ENCODE measurements at regions not wholly inside any gene's neighbourhood (a gene's known extent, or its start where the extent isn't known, plus 50 kb on each side); places are given as distances from the start of the nearest gene placed in this dataset.

DNA sequence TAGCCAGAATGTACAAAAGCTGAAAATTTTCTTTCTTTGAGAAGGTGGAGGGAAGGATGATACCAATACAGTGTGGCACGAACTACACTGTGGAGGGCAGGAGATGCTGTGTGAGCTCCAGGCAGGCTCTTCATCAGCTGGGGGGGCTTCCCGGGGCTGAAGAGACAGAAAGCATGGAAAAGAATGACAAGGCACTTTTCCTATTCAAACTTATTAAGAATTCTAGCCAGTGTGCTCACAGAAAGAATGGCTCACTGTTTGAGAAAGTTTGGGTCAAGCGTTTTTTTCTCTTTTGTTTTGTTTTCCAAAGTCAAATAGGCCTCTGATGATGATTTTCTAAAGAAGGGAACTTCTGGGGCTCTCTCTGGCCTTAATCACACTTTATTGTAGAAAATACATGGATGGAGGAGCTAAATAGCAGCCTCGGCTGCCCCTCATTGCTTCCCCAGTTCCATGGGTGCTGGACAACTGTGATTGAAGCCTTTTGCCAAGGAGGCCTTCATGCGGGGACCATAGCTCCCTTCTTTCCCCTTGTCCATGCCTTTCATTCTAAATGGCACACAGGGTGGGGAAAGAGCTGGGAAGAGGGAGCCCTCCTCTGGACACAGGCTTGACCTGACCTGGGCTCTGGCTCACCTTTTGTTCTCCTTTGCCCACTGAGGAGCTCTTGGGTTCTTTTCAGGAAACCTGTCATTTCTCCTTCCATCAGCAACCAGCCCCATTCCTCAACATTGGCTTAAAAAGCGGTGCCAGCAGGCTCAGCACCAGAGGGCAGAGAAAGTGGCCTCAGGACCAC lies 130.6 kb downstream of the TDRD15 start:
- DNase-seq: no peak

DNA sequence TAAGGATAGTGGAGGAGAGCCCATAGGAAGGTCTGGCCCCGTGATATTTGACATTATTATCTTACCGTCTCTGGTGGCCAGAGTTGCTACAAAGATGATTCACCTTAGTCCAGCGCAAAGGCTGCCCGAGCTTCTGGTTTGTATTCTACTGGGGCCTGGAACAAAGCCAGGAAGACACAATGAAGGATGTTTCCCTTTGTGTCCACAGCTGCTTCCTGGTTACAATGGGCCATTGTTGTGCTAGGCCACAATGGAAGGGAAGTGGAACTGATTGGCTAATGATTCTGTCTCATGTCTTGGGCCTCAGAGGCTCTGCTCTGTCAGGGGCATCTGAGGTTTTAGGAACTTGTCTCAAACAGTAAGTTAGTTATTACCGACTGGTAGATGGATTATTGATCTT lies 132.2 kb downstream of the TDRD15 start:
- peak; percentile 91 for DNase-seq

DNA sequence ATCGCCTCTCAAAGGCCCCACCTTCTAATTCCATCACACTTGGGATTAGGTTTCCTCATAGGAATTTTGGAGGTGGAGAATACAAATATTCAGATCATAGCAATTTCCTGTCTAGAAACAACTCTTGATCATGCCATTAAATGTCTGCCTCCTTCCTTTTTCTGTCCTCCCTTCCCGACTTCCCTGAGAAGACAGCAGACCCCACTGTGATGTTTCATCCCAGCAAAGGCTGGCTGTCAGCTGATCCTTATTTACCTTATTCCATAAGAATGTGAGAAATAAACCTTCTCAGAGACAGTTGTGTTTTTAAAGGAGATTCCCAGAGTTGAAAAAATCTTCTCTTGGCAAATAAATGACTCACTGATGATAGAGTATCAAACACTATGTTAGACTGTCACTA lies 133.9 kb downstream of the TDRD15 start:
- no peak for DNase-seq

DNA sequence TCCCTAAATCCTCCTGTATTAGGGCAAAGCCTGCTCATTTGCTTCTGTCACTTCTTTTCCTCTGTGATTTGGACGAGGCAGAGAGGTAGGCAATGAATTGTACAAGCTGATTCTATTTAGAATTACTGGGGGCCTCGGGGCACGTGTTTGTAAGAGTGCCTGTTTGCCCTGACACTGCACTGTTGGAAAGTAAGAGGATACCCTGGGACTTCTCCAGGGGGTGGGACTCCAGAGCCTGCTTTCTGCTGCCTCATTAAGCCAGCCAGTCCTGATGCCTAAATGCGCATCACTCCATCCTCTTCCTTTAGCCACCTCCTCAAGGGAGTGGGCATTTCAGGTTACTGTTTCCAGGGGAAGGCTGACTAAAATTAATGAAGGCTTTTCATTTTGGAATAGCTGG lies 134.3 kb downstream of the TDRD15 start:
- no peak for DNase-seq

DNA sequence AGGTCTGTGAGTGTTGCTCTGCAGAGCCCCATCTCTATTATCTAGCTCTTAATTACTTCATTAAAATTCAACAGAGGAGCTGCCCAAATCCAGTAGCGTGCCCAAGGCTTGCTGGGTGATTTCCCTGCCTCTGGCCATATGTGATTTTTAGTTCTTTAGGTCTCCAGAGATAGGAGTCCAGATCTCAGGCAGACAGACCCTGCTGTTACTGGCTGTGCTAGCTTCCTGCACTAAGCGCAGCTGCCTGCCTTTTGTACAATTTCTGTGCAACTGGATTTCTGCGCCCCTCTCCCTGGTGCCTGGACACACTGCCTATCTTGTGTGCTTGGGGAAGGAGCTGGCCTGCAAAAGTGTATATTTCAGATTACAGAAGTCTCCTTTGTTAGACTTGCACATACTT lies 136.5 kb downstream of the TDRD15 start:
- no peak for DNase-seq

DNA sequence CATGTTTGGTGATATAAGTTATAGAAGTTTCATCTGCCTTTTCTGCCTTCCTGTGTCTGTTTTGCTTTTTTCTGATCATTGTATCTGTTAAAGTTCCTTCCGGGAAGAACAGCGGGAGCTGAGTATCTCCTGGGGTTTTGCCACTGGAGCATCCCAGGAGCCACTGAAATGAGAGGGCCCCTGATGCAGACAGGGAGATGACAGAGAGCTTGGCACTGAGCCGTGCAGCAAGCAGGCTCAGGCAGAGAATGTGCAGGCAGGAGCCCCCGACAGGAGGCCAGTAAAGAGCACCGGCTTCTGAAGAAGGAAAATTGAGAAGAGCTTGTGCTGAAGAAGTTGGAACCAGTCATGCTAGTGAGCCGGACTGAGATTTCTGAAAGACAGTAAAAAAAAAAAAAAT lies 137.8 kb downstream of the TDRD15 start:
- DNase-seq: no peak

DNA sequence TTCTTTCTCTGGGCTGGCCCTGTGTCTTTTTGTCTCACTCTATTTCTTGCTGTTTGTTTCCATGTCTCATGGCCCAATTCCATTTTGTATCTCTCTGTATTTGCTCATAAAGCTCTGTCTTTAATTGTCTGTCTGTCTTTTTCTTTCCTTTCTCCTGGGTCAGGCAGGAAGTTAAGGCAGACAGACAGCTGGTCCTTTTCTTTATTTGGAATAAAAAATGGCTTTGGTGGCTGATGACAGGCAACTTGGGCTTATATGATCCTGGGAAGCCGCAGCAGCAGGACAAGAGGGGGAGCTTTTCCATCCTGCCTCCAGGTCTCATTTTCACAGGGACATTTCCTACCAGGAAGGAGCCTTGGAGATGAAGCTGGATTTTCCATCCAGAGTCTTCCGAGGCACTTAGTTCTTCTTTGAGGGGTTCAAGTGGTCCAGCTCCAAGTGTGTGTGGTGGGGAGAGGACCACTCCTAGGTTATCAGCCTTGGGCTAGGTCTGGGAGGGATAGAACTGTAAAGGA lies 138.7 kb downstream of the TDRD15 start:
- DNase-seq: no peak

DNA sequence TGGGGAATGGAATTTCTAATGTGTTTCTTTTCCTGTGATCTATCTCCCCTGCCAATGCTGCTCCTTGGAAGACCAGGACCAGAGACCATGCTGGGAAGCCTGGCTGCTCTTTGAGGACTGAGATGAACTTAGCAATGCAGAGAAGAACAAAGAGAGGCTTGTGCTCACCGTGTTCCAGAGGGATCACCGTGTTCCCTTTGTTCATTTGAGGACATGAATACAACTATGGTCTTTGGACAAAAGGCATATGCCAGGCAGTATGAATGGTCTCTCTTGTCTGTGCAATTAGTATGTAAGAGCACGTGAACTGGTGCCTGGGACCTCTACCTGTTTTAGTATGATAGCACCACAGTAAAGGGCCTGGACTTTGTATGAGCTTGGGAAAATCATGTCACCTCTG lies 139.9 kb downstream of the TDRD15 start:
- no peak for DNase-seq

DNA sequence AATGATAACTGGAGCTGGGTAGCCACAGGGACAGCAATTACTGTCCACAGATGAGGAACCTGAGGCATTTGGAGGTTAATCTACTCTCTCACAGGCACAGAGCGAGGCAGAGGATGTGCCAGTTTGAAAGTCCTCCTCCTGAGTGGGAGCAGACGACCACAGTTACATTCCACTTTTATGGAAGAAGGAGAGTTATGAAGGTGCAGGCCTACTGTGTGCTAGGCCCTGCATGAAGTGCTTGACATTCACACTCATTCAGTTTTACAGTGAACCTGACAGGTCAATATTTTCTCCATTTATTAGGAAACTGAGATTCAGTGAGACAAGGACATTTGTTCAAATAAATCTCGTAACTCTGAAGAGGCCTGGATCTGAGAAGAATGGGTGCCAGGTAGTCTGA lies 142.0 kb downstream of the TDRD15 start:
- DNase-seq: no peak

DNA sequence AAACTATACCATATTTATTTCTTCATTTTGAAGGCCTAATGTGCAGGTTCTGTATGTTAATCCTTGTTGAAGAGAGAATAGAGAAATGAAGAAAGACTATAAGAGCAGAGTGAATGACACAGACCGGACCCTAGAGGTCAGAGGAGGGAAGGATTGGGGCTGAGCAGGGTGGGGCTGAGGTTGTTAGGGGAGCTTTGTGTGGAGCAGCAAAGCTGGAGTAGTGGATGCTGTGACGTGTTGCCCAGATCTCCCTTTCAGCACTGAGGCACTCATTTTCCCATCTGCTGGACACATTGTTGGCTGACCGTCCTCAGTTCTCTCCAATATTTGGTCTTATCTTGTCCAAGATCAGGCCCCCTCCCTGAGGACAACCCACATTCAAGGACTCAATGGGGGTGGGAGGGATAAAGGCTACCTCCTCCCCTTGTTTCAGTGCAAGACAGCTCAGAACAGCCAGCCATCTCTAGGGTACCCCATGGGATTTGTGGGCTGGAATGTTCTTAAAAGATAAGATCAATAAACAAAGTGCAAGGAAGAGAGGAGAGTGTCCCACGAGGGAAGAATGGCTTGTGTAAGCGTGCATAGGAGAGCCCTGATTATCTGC lies 143.6 kb downstream of the TDRD15 start:
- DNase-seq: no peak

DNA sequence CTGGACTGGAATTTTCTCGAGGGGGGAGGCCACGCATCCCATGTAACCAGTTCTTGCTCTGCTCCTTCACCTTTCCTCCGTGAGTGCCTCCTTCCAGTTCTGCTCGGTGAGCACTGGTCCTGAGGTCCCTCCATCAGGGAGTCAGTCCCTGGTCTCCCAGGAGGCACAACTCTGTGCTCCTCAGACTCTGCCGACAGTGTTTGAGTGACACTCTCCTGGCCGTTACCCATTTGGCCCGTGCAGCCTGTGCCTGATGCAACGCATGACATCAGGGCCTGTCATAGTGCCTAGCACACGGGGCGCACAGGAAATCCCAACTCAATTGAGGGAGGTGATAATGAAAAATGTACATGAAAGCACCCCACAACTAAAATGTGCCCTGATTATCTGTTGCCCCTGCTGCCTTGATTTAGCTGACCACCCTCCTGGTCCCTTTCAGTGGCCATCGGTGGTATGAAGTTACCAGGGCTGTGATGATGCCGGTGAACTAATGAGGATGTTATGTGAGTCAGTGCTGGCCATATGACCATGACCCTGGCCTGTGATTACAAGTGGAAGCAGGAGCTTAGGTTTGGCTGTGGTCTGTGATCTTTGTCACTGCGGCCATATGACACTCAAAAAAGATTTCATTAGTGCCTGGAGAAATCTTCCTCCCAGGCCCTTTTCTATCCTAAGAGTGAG lies 144.6 kb downstream of the TDRD15 start:
- peak; percentile 53 for DNase-seq

DNA sequence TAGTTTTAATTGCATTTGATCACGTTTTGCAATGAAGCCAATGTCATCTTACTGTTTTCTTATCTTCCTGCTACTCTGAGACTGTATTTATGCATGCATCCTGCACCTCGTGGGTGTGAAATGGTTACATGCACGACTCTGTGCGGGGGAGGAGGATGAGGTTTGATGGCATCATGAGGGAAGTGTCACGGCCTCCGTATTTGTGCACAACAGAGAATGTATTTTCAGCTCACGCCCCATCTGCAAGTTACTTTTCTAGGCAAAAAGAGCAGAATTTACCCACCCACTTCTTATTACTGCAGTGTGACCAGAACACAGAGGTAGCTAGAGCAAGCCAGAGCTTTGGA lies 145.1 kb downstream of the TDRD15 start:
- peak; percentile 42 for DNase-seq

DNA sequence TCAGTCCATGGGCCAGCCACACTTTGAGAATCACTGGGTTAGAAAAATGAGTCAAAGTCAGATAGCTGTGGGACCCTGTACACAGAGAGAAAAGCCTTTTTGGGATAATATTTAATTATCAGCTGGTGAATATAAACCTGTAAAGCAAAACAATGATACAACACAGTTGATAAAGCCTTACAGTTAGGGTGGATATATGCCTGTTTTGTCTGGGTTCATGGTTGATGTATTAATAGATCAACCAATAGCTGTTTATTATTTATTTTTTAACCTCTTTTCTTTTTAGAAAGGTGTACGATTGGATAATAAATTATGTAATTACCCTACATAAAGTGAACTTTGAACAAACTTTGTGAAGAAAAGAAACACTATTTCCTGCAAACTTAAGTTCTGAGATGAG lies 145.6 kb downstream of the TDRD15 start:
- no peak for DNase-seq

DNA sequence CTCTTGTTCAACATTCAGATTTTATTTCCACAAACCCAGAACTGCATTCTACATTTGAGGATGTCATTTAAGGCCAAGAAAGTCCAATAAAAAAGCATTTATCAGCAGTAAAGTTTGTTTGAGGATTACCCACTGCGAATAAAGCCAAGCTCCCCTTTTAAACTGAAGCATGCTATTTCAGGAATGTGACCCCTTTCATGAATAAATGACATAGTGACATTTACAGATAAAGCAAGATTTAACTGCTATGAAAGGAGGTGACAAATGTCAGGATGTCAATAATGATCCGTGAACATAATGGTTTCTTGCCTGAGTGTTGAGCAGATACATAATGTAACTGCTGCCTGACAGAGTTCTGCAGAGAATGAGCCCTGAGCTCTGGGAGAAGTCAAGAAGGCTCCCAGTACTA lies 146.3 kb downstream of the TDRD15 start:
- DNase-seq: no peak

DNA sequence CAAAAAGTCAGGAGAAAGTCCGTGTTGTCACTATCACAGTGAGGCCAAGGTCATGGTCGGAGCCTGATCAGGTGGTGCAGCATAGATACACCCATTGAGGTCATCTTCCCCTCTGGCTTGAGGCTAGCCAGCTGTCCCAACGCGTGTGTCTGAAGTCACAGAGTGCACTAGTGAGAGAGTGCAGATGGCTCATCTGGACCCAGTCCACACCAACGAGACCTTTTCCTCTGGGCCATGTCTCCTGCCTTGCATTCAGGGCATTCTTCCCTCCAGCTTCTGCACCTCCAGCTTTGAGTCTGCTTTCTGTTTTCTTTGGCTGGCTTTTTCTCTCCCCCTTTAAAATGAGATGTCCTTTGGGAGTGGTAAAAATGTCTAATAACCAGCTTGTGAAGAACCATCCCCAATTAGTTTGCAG lies 146.9 kb downstream of the TDRD15 start:
- no peak for DNase-seq

DNA sequence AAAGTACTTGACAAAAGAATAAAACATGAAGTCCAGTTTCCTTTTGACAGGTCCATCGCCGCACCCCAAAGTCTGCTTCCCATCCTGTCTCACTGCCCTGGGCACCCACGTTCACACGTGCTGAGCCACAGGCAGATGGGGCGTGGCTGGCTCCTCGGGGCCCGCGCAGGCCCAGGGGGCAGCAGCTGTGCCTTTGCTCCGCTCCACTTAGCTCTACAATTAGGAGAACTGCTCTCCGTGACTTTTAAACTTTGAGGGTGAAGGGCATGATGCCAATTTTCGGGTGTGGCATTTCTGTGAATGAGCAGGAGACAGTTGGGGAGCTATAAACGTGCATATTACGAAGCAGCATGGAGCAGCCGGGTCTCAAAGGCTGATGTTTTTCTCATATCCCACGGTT lies 152.4 kb downstream of the TDRD15 start:
- DNase-seq: no peak

DNA sequence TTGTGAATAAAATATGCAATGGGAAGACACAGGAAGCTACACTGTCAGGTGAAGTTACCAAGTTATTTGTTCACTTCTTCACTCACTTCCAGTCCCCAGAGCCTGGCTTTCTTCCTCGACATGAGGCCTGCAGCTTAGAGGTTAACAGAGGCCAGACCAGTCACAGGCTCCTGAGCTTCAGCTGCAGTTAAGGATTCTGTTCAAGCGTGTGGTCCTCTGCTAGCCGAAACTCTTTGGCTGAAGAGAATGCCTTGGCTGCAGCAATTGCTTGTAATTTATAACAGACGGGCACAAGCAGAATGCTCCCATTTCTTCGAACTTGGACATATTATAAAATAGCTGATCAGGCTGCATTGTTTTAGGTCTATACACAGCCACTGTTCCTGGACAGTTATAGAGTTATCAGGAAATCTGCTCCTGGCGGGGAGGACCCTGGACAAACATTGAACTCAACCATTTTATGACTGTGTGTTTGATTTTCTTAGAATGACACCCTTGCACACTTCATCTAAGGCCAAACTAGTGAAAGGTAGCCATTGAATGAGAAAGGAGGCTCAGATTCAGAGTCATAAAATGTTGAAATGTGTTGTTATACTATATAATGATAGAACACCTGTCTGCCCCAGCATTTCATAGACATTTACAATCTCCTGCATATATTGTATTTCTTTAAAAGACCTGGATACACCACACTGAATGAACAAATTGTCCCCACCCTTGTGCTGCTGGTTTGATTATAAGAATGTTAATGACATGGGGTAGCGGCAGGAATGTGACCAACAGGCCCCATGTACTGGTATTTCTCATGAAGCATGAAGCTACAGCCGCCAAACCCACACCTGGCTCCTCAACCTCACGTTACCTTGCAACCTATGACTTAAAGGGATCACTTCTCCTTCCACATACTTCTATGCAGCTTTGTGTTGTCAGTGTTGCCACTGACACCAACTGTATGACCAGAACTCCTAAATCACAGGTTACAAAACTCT lies 153.6 kb downstream of the TDRD15 start:
- no peak for DNase-seq

DNA sequence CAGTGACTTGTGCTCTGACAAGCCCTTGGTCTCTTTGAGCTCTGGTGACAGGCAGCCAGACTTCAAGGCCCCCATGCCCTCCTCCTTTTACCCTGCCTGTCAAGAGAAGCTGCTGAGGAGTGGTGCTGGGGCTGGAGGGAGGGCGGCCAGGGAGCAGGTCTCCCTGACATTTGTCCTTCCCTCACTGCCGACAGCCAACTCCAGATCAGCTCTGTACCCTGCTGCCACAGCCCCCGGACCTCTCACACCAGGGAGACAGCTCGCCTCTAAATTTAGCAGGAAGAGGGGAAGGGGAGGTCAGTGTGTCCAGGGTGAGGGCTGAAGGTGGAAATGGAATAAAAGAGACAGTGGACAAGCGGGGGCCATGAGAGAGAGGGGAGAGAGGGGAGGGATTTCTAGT lies 155.8 kb downstream of the TDRD15 start:
- no peak for DNase-seq

DNA sequence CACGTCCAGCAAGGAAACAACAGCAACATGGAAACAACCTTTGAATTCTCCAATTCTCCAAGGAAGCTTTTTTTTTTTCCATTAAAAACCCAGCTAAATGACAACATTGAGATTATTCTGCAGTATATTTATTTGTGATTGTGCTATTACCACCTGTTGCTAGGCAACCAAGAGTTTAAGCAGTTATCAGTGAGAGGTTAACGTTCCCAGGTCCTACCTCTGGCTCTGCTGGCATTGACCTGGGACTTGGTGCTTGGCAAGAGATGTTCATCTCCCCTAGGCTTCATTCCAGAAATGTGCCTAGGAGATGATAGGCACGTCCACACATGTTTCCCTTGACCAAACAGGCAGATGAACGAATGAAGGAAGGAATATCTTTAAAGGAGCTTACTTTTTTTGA lies 157.0 kb downstream of the TDRD15 start:
- DNase-seq: no peak

DNA sequence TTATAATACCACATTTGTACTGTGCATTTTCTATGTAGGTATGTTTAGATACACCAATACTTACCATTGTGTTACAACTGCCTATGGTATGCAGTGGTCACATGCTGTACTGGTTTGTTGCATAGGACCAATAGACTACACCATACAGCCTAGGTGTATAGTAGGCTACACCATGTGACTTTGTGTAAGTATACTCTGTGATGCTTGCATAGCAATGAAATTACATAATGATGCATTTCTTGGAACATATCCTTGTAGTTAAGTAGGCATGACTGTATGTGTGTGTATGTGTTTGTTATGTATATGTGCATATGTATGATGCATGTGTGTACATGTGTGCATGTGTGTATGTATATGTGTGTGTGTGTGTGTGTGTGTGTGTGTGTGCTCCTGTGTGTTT lies 157.6 kb downstream of the TDRD15 start:
- DNase-seq: no peak

DNA sequence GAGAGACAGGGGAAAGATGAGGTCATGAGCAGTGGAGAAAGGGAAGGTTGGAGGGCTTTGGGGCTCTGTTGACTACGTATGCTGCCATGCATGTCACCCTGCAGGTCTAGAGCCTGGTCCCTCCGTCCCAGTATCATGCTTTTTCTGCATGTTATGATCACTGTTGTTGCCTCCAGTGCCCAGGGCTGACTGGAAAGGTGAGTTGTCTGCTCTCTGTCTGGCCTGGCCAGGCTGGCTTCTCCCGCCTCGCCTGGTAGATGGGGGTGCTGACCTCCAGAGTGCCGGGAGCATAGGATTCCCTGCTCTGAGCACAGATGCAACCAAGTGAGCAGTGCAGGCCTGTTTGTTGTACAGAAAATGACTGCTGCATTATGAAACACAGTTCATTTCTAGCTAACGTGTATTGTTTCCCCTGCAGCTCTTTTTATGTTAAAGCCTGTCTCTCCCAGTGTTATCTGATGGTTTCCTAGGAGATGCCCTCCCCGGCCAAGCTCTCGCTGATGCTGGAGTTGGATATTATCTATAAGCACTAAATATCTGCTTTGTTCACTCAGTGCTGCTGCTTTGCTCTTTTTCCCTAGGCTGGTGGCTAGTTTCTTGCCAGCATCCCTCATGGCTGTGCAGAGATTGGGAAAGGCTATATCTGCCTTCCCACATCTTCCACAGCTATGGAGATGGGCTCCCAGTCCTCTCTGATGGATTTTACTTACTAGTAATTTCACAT lies 158.2 kb downstream of the TDRD15 start:
- DNase-seq: no peak

DNA sequence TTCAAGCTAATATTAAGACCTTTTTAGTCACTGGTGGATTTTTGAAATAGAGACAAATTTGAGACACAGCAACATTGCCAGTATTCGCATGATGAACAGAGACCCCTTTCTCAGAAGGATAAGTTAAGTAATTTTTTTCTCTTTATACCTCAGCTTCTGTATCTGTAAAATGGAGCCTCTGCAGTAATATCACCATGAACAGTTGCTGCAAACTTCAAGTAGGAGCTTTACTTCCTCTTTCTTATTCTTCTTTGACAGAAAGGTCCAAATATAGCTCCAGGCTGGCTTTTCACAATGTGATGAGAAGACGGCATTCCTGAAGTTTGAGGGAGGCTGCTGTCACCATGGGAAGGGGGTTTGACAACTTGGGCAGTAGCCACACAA lies 158.7 kb downstream of the TDRD15 start:
- no peak for DNase-seq
